ENCODE measurements at regions not wholly inside any gene's neighbourhood (a gene's known extent, or its start where the extent isn't known, plus 50 kb on each side); places are given as distances from the start of the nearest gene placed in this dataset.

DNA sequence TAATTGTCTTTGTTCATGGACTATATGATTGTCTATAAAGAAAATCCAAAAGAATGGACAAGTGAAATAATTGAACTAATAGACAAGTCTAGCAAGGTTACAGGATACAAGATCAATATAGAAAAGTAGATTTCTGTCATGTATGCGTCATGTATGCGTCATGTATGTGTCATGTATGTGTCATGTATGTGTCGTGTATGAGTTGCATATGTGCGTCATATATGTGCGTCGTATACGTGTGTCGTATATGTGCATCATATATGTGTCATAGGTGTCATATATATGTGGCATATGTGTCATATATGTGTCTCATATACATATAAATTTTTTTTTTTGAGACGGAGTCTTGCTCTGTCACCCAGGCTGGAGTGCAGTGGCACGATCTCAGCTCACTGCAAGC, 516.8 kb downstream of the NOVA1 start:
- no peak for TF ChIP-seq ESRRG (CRISPR knock-in tag; IDR thresholded peaks at IDR 0.05)

DNA sequence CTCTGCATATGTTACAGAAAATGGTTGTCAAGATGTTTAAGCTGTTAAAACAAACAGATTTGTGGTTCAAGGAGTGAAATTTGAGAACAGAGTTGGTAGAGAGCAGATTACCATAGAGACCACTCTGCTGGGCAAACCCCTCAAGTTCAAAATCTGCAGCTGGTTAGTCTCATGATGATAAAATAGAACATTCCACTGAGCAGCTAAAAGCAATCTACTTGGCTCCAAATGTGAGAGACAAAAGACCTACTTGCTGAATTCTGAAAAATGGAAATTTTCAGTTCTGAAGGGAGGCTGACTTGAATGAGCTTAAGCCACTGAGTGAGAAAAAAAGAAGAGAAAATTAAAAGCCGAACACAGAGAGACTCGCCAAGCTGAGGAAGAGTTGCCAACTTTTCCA, 519.3 kb downstream of the NOVA1 start:
- no peak for ATAC-seq
- TF ChIP-seq BACH2 (CRISPR knock-in tag; IDR thresholded peaks at IDR 0.05; ENCODE audit: borderline replicate concordance) = no peak
- no peak for TF ChIP-seq ISL1 (CRISPR knock-in tag; IDR thresholded peaks at IDR 0.05)
- TF ChIP-seq TOX (CRISPR knock-in tag; IDR thresholded peaks at IDR 0.05; ENCODE audit: borderline replicate concordance) = no peak
- no peak for TF ChIP-seq SNAI2 (CRISPR knock-in tag; IDR thresholded peaks at IDR 0.05)
- TF ChIP-seq, protein P1, sequence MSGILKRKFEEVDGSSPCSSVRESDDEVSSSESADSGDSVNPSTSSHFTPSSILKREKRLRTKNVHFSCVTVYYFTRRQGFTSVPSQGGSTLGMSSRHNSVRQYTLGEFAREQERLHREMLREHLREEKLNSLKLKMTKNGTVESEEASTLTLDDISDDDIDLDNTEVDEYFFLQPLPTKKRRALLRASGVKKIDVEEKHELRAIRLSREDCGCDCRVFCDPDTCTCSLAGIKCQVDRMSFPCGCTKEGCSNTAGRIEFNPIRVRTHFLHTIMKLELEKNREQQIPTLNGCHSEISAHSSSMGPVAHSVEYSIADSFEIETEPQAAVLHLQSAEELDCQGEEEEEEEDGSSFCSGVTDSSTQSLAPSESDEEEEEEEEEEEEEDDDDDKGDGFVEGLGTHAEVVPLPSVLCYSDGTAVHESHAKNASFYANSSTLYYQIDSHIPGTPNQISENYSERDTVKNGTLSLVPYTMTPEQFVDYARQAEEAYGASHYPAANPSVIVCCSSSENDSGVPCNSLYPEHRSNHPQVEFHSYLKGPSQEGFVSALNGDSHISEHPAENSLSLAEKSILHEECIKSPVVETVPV (CRISPR knock-in tag; IDR thresholded peaks at IDR 0.05) = no peak
- no peak for TF ChIP-seq TCF4 (CRISPR knock-in tag; IDR thresholded peaks at IDR 0.05; ENCODE audit: borderline replicate concordance)
- TF ChIP-seq OSR1 (CRISPR knock-in tag; IDR thresholded peaks at IDR 0.05) = no peak
- TF ChIP-seq CSDC2 (CRISPR knock-in tag; IDR thresholded peaks at IDR 0.05) = no peak
- no peak for TF ChIP-seq ZNF565 (CRISPR knock-in tag; conservative IDR thresholded peaks at IDR 0.05; ENCODE audit: low read depth)
- TF ChIP-seq, protein P2, sequence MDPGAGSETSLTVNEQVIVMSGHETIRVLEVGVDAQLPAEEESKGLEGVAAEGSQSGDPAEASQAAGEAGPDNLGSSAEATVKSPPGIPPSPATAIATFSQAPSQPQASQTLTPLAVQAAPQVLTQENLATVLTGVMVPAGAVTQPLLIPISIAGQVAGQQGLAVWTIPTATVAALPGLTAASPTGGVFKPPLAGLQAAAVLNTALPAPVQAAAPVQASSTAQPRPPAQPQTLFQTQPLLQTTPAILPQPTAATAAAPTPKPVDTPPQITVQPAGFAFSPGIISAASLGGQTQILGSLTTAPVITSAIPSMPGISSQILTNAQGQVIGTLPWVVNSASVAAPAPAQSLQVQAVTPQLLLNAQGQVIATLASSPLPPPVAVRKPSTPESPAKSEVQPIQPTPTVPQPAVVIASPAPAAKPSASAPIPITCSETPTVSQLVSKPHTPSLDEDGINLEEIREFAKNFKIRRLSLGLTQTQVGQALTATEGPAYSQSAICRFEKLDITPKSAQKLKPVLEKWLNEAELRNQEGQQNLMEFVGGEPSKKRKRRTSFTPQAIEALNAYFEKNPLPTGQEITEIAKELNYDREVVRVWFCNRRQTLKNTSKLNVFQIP (CRISPR knock-in tag; IDR thresholded peaks at IDR 0.05; ENCODE audit: borderline replicate concordance, low read depth) = no peak
- TF ChIP-seq, protein P3, sequence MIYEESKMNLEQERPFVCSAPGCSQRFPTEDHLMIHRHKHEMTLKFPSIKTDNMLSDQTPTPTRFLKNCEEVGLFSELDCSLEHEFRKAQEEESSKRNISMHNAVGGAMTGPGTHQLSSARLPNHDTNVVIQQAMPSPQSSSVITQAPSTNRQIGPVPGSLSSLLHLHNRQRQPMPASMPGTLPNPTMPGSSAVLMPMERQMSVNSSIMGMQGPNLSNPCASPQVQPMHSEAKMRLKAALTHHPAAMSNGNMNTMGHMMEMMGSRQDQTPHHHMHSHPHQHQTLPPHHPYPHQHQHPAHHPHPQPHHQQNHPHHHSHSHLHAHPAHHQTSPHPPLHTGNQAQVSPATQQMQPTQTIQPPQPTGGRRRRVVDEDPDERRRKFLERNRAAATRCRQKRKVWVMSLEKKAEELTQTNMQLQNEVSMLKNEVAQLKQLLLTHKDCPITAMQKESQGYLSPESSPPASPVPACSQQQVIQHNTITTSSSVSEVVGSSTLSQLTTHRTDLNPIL (CRISPR knock-in tag; IDR thresholded peaks at IDR 0.05; ENCODE audit: low read depth) = no peak
- TF ChIP-seq ZNF70 (CRISPR knock-in tag; IDR thresholded peaks at IDR 0.05) = no peak
- no peak for TF ChIP-seq ZFP3 (CRISPR knock-in tag; IDR thresholded peaks at IDR 0.05)
- TF ChIP-seq GLIS3 (CRISPR knock-in tag; IDR thresholded peaks at IDR 0.05) = no peak

More for the DNA sequence above, 516.8 kb downstream of the NOVA1 start:
- no peak for ATAC-seq

DNA sequence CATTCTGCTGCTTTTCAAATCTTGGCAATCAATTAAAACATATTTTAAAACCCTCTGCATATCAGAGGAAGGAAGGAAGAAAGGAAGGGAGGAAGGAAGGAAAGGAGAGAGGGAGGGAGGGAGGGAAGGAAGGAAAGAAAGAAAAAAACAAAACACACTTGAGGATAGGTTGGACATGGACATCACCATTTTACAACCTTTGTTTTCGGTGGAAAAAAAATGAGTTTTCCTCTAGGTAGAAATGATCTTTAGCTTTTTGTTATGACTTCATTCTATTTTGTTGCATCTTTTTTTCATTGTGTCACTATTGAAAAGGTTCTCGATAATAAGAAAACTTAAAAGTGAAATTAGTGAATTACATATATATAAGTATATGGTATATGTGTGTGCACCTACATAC, 522.9 kb downstream of the NOVA1 start:
- ATAC-seq = no peak
- TF ChIP-seq ZC3H10 (CRISPR knock-in tag; IDR thresholded peaks at IDR 0.05) (no peak), ISL1 (CRISPR knock-in tag; IDR thresholded peaks at IDR 0.05) (no peak), GLIS3 (CRISPR knock-in tag; IDR thresholded peaks at IDR 0.05) (no peak), ESRRG (CRISPR knock-in tag; IDR thresholded peaks at IDR 0.05) (no peak), PPARA (CRISPR knock-in tag; IDR thresholded peaks at IDR 0.05; ENCODE audit: borderline replicate concordance) (no peak), ZFP30 (CRISPR knock-in tag; IDR thresholded peaks at IDR 0.05) (no peak), ARNTL (CRISPR knock-in tag; IDR thresholded peaks at IDR 0.05; ENCODE audit: borderline replicate concordance, low read depth) (no peak), OSR1 (CRISPR knock-in tag; IDR thresholded peaks at IDR 0.05) (no peak), BACH2 (CRISPR knock-in tag; IDR thresholded peaks at IDR 0.05; ENCODE audit: borderline replicate concordance) (no peak), ZNF70 (CRISPR knock-in tag; IDR thresholded peaks at IDR 0.05) (no peak), TOX (CRISPR knock-in tag; IDR thresholded peaks at IDR 0.05; ENCODE audit: borderline replicate concordance) (no peak), CSDC2 (CRISPR knock-in tag; IDR thresholded peaks at IDR 0.05) (no peak), ZFP3 (CRISPR knock-in tag; IDR thresholded peaks at IDR 0.05) (no peak), TCF4 (CRISPR knock-in tag; IDR thresholded peaks at IDR 0.05; ENCODE audit: borderline replicate concordance) (no peak), ZNF8 (CRISPR knock-in tag; IDR thresholded peaks at IDR 0.05) (no peak)
- TF ChIP-seq, protein P4, sequence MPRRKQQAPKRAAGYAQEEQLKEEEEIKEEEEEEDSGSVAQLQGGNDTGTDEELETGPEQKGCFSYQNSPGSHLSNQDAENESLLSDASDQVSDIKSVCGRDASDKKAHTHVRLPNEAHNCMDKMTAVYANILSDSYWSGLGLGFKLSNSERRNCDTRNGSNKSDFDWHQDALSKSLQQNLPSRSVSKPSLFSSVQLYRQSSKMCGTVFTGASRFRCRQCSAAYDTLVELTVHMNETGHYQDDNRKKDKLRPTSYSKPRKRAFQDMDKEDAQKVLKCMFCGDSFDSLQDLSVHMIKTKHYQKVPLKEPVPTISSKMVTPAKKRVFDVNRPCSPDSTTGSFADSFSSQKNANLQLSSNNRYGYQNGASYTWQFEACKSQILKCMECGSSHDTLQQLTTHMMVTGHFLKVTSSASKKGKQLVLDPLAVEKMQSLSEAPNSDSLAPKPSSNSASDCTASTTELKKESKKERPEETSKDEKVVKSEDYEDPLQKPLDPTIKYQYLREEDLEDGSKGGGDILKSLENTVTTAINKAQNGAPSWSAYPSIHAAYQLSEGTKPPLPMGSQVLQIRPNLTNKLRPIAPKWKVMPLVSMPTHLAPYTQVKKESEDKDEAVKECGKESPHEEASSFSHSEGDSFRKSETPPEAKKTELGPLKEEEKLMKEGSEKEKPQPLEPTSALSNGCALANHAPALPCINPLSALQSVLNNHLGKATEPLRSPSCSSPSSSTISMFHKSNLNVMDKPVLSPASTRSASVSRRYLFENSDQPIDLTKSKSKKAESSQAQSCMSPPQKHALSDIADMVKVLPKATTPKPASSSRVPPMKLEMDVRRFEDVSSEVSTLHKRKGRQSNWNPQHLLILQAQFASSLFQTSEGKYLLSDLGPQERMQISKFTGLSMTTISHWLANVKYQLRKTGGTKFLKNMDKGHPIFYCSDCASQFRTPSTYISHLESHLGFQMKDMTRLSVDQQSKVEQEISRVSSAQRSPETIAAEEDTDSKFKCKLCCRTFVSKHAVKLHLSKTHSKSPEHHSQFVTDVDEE (CRISPR knock-in tag; IDR thresholded peaks at IDR 0.05) = no peak
- TF ChIP-seq, protein P1 (CRISPR knock-in tag; IDR thresholded peaks at IDR 0.05) = no peak
- TF ChIP-seq, protein P2 (CRISPR knock-in tag; IDR thresholded peaks at IDR 0.05; ENCODE audit: borderline replicate concordance, low read depth) = no peak
- TF ChIP-seq, protein P5, sequence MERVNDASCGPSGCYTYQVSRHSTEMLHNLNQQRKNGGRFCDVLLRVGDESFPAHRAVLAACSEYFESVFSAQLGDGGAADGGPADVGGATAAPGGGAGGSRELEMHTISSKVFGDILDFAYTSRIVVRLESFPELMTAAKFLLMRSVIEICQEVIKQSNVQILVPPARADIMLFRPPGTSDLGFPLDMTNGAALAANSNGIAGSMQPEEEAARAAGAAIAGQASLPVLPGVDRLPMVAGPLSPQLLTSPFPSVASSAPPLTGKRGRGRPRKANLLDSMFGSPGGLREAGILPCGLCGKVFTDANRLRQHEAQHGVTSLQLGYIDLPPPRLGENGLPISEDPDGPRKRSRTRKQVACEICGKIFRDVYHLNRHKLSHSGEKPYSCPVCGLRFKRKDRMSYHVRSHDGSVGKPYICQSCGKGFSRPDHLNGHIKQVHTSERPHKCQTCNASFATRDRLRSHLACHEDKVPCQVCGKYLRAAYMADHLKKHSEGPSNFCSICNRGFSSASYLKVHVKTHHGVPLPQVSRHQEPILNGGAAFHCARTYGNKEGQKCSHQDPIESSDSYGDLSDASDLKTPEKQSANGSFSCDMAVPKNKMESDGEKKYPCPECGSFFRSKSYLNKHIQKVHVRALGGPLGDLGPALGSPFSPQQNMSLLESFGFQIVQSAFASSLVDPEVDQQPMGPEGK (CRISPR knock-in tag; IDR thresholded peaks at IDR 0.05; ENCODE audit: borderline replicate concordance) = no peak
- TF ChIP-seq, protein P3 (CRISPR knock-in tag; IDR thresholded peaks at IDR 0.05; ENCODE audit: low read depth) = no peak
